ENCODE measurements at regions not wholly inside any gene's neighbourhood (a gene's known extent, or its start where the extent isn't known, plus 50 kb on each side); places are given as distances from the start of the nearest gene placed in this dataset.

DNA sequence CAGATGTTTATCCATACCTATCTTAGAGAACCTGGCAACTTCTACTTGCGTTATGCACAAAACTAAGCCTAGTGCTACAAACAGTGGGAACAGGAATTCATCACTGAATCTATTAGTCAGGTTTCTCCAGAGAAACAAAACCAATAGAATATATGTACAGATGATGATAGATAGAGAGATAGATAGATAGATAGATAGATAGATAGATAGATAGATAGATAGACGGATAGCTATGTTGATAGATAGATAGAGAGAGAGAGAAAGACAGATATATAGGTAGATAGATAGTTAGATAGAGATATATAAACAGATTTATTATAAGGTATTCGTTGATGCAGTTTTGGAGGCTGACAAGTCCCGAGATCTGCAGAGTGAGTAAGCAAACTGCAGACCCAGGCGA lies 495.6 kb downstream of the TMEM114 start (continued):
- TF ChIP-seq POLR2AphosphoS5 (IDR thresholded peaks at IDR 0.05; ENCODE audit: low read depth, low read length) (no peak), NRF1 (IDR thresholded peaks at IDR 0.05; ENCODE audit: low read depth, low read length) (no peak), SP1 (IDR thresholded peaks at IDR 0.05; ENCODE audit: low read depth, low read length) (no peak), RBBP5 (IDR thresholded peaks at IDR 0.05; ENCODE audit: borderline replicate concordance, low read depth, low read length) (no peak), CBX8 (IDR thresholded peaks at IDR 0.05; ENCODE audit: borderline replicate concordance, low read depth, low read length) (no peak), RFX5 (IDR thresholded peaks at IDR 0.05; ENCODE audit: borderline replicate concordance, low read depth, low read length) (no peak), CEBPB (IDR thresholded peaks at IDR 0.05; ENCODE audit: low read depth, low read length) (no peak), SUZ12 (IDR thresholded peaks at IDR 0.05; ENCODE audit: low read length) (no peak), BACH1 (IDR thresholded peaks at IDR 0.05; ENCODE audit: low read length) (no peak)
